Stimulated activated CD4-positive, alpha-beta T cell treated with anti-CD3 and anti-CD28 coated beads, Interleukin-1b, Interleukin-23, amount 100 ng/mL, for 48 hours (primary cell): ENCODE measurements at regions not wholly inside any gene's neighbourhood (a gene's known extent, or its start where the extent isn't known, plus 50 kb on each side); places are given as distances from the start of the nearest gene placed in this dataset.
A peak's percentile ranks its signal among the peaks of the same experiment; 100 is the strongest.

ENCODE experiments used
- DNase-seq: peaks from one replicate; pipeline ENCODE4 v3.0.0-alpha.2; 2020

- DNase-seq: no peak
Observed at GRCh38 chr14:61104358-61104757, 123.3 kb downstream of the SLC38A6 start.

DNA sequence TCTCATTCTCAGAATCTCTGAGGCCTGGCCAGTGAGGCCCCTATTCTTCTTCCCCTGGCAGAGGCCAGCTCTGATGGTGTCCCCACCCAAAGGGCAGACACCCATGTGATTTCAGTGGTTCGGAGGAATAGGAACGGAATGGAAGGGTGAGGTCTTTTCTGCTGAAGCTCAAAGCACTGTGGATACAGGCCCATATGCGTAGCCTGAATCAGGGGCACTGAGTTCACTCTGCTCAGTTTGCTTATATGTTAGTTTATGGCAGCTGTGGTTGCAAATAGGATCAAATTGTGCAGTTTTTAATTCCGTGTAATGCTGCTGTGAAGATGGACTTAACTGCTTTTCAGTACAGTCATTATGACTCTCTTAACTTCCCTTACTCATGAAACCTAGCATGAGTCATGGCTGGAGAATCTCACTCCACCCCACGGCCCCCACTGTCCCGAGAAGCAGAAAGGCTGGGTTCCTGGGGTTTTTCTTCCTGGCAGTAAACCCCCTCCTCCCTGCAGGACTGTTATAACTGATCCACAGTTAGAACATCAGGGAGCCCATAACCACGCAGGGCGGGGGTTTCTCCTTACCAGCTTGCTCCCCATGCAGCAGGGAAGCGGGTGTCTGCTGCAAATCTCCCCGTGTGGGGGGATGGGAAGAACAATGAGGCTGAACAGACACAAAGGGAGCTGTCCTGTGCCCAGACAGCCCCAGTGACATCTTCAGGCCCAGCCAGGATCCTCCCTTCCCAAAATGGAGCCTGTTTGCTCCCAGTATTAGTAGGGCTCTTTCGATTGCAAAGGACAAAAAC is 122.7 kb downstream of the SLC38A6 start:
- DNase-seq: peak; percentile 31

- no peak for DNase-seq
Observed at GRCh38 chr14:61102549-61103466, 121.8 kb downstream of the SLC38A6 start.
